MM.1S (cell line): ENCODE measurements at regions not wholly inside any gene's neighbourhood (a gene's known extent, or its start where the extent isn't known, plus 50 kb on each side); places are given as distances from the start of the nearest gene placed in this dataset.

Source experiments
- CTCF ChIP-seq: fragments of 300-600 bp; sonication (generic); IDR thresholded peaks from 2 replicates; pipeline ENCODE4 v1.5.1; 2016; ENCODE audit warnings: antibody characterized with exemption, low read length, mixed read lengths
- EZH2 ChIP-seq: fragments of 300-600 bp; sonication (generic); optimal IDR thresholded peaks from 2 replicates; pipeline ENCODE3; 2017; ENCODE audit warnings: low read depth, mild to moderate bottlenecking, antibody characterized with exemption, low read length, mixed read lengths
- EZH2phosphoT487 ChIP-seq: fragments of 300-600 bp; sonication (generic); IDR thresholded peaks from 2 replicates; pipeline ENCODE4 v1.6.1; 2018; ENCODE audit warnings: antibody characterized with exemption, low read length

- no peak for TF ChIP-seq CTCF
- TF ChIP-seq EZH2: no peak
- TF ChIP-seq EZH2phosphoT487: no peak
Measured at GRCh38 chr12:22788913-22789312, 163.9 kb downstream of the ETNK1 start.
